ENCODE measurements at regions not wholly inside any gene's neighbourhood (a gene's known extent, or its start where the extent isn't known, plus 50 kb on each side); places are given as distances from the start of the nearest gene placed in this dataset.

GRCh38 chr18:65343571-65343970 is 407.2 kb upstream of the CDH7 start:
- WGBS (ENCODE audit: insufficient coverage): 69% methylated on average over 3 of the region's 5 CpGs
- no peak overlapping the region for H3K4me3 ChIP-seq (ENCODE audit: low read length)
- H3K27ac ChIP-seq (ENCODE audit: low read length): no peak overlapping the region
- DNase-seq (no peak), ATAC-seq (no peak)
- H3K27ac Mint-ChIP-seq: no peak overlapping the region
- peaks cover 5% of the 10 kb centered on the region for H3K9me3 ChIP-seq (ENCODE audit: control insufficient read depth, insufficient read depth, low read length)
- no peak overlapping the region for H3K4me3 Mint-ChIP-seq
- H3K27me3 Mint-ChIP-seq (ENCODE audit: low read depth in 2 of 2): no peaks in the 10 kb centered on the region
- H3K27me3 ChIP-seq (ENCODE audit: control insufficient read depth, insufficient read depth, low read length): no peaks in the 10 kb centered on the region
- peaks cover under 1 to 5% of the 10 kb centered on the region in 2 donors for H3K9me3 Mint-ChIP-seq
- no peak for TF ChIP-seq CTCF (IDR thresholded peaks at IDR 0.05)
- no peaks in the 10 kb centered on the region for H3K4me1 Mint-ChIP-seq
- H3K36me3 ChIP-seq (ENCODE audit: control insufficient read depth, insufficient read depth, low read length): no peaks in the 10 kb centered on the region
- intact Hi-C loops (cut with micrococcal nuclease): no loop called here
- no peaks in the 10 kb centered on the region for H3K4me1 ChIP-seq (ENCODE audit: control insufficient read depth, insufficient read depth, low read length)
- no peaks in the 10 kb centered on the region for H3K36me3 Mint-ChIP-seq

- intact Hi-C loops (cut with micrococcal nuclease): no loop called here
- no peak for ATAC-seq
- H3K4me3 ChIP-seq (ENCODE audit: low read length): no peak overlapping the region
- H3K4me1 ChIP-seq (ENCODE audit: control insufficient read depth, insufficient read depth, low read length): no peaks in the 10 kb centered on the region
- H3K9me3 Mint-ChIP-seq: peaks cover 15% of the 10 kb centered on the region in 2 donors
- no peak overlapping the region for H3K27ac ChIP-seq (ENCODE audit: low read length)
- no peaks in the 10 kb centered on the region for H3K27me3 Mint-ChIP-seq (ENCODE audit: low read depth in 2 of 2)
- 78% methylated on average over 3 of the region's 3 CpGs for WGBS (ENCODE audit: insufficient coverage)
- no peaks in the 10 kb centered on the region for H3K27me3 ChIP-seq (ENCODE audit: control insufficient read depth, insufficient read depth, low read length)
- DNase-seq: no peak
- TF ChIP-seq CTCF (IDR thresholded peaks at IDR 0.05): no peak
- no peaks in the 10 kb centered on the region for H3K4me1 Mint-ChIP-seq
- no peaks in the 10 kb centered on the region for H3K36me3 ChIP-seq (ENCODE audit: control insufficient read depth, insufficient read depth, low read length)
- H3K27ac Mint-ChIP-seq: no peak overlapping the region
- H3K36me3 Mint-ChIP-seq: no peaks in the 10 kb centered on the region
- H3K9me3 ChIP-seq (ENCODE audit: control insufficient read depth, insufficient read depth, low read length): peaks cover 5% of the 10 kb centered on the region
- no peak overlapping the region for H3K4me3 Mint-ChIP-seq
Observed at GRCh38 chr18:65336411-65336810, 414.4 kb upstream of the CDH7 start.

GRCh38 chr18:65329010-65329409 is 421.8 kb upstream of the CDH7 start:
- DNase-seq: no peak
- H3K27me3 Mint-ChIP-seq (ENCODE audit: low read depth in 2 of 2): no peaks in the 10 kb centered on the region
- H3K4me1 Mint-ChIP-seq: no peaks in the 10 kb centered on the region
- no peak for ATAC-seq
- no peaks in the 10 kb centered on the region for H3K27me3 ChIP-seq (ENCODE audit: control insufficient read depth, insufficient read depth, low read length)
- H3K27ac ChIP-seq (ENCODE audit: low read length): no peak overlapping the region
- no peaks in the 10 kb centered on the region for H3K4me1 ChIP-seq (ENCODE audit: control insufficient read depth, insufficient read depth, low read length)
- no peak overlapping the region for H3K27ac Mint-ChIP-seq
- H3K4me3 ChIP-seq (ENCODE audit: low read length): no peak overlapping the region
- intact Hi-C loops (cut with micrococcal nuclease): no loop called here
- peaks cover 10 to 11% of the 10 kb centered on the region in 2 donors for H3K9me3 Mint-ChIP-seq
- H3K4me3 Mint-ChIP-seq: no peak overlapping the region
- no peak for TF ChIP-seq CTCF (IDR thresholded peaks at IDR 0.05)
- WGBS (ENCODE audit: insufficient coverage): no CpG with 5 or more reads among the region's 2 CpGs
- H3K36me3 Mint-ChIP-seq: peaks cover 8% of the 10 kb centered on the region
- peaks cover 2% of the 10 kb centered on the region for H3K9me3 ChIP-seq (ENCODE audit: control insufficient read depth, insufficient read depth, low read length)
- H3K36me3 ChIP-seq (ENCODE audit: control insufficient read depth, insufficient read depth, low read length): no peaks in the 10 kb centered on the region

- H3K4me3 ChIP-seq (ENCODE audit: low read length): no peak overlapping the region
- H3K4me1 ChIP-seq (ENCODE audit: control insufficient read depth, insufficient read depth, low read length): no peaks in the 10 kb centered on the region
- ATAC-seq (no peak), DNase-seq (no peak)
- H3K36me3 Mint-ChIP-seq: peaks cover 8% of the 10 kb centered on the region
- no peak overlapping the region for H3K27ac ChIP-seq (ENCODE audit: low read length)
- TF ChIP-seq CTCF (IDR thresholded peaks at IDR 0.05): no peak
- H3K9me3 Mint-ChIP-seq: peaks cover 8 to 9% of the 10 kb centered on the region in 2 donors
- no peaks in the 10 kb centered on the region for H3K4me1 Mint-ChIP-seq
- no peaks in the 10 kb centered on the region for H3K27me3 Mint-ChIP-seq (ENCODE audit: low read depth in 2 of 2)
- no peaks in the 10 kb centered on the region for H3K27me3 ChIP-seq (ENCODE audit: control insufficient read depth, insufficient read depth, low read length)
- H3K27ac Mint-ChIP-seq: no peak overlapping the region
- H3K9me3 ChIP-seq (ENCODE audit: control insufficient read depth, insufficient read depth, low read length): peaks cover 3% of the 10 kb centered on the region
- no peaks in the 10 kb centered on the region for H3K36me3 ChIP-seq (ENCODE audit: control insufficient read depth, insufficient read depth, low read length)
- intact Hi-C loops (cut with micrococcal nuclease): no loop called here
- no peak overlapping the region for H3K4me3 Mint-ChIP-seq
Observed at GRCh38 chr18:65326805-65327204, 424.0 kb upstream of the CDH7 start.

Measured in natural killer cell (primary cell).